PC-9 (cell line): ENCODE measurements at regions not wholly inside any gene's neighbourhood (a gene's known extent, or its start where the extent isn't known, plus 50 kb on each side); places are given as distances from the start of the nearest gene placed in this dataset.

ENCODE experiments used
- CTCF ChIP-seq: fragments of 200-600 bp; sonication (generic); conservative IDR thresholded peaks from 2 replicates; pipeline ENCODE4 v1.6.1; 2017; ENCODE audit warnings: mixed run types, antibody characterized with exemption, mild to moderate bottlenecking, moderate library complexity
- EZH2 ChIP-seq: fragments of 200-600 bp; sonication (generic); IDR thresholded peaks from 2 replicates; pipeline ENCODE4 v1.8.0; 2017; ENCODE audit warnings: antibody characterized with exemption, low read depth

DNA sequence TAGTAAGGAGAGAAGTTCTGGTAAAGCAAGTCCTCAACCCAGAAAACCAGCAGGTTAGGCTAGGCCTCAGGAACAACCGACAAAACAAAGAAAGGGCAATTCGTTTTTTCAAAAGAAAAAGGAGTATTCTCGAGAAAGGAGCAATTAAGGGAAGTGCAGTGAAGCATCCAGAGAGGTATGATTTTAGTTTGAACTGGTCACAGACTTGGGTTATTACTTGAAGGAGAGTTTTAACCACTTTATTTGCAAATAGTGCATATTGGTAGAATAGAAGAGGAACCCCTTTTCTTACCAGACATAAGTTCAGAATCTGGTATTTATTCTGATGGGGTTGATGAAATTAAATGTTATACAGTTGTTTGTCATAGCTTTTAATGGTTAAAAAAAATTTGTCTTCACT, 110.0 kb upstream of the GCFC2 start:
- TF ChIP-seq CTCF (no peak), EZH2 (no peak)
